HL-60 (cell line): ENCODE measurements at regions not wholly inside any gene's neighbourhood (a gene's known extent, or its start where the extent isn't known, plus 50 kb on each side); places are given as distances from the start of the nearest gene placed in this dataset.

Source experiments
- DNase-seq, 2 experiments: peaks; one replicate each; pipeline ENCODE4 v3.0.0-alpha.2; 2010 to 2020; ENCODE audit warnings: low read depth in 1 of 2, low spot score in 1 of 2
- H3K27ac ChIP-seq: fragments of 250-450 bp; sonication (Bioruptor Pico); replicated peaks from 2 replicates; pipeline ENCODE4 v1.5.1; 2020; ENCODE audit warnings: mild to moderate bottlenecking, moderate library complexity
- H3K27me3 ChIP-seq: fragments of 250-450 bp; sonication (Bioruptor Pico); 2 replicates; pipeline ENCODE4 v1.5.1; 2021; ENCODE audit warnings: mild to moderate bottlenecking, moderate library complexity; ENCODE audit not compliant: insufficient read depth, poor library complexity, severe bottlenecking
- H3K4me3 ChIP-seq: replicated peaks from 2 replicates; pipeline ENCODE4 v1.5.1; 2011; ENCODE audit warnings: mild to moderate bottlenecking, control low read depth, low read length; ENCODE audit not compliant: insufficient read depth
- GABPA ChIP-seq: IDR thresholded peaks from 2 replicates; pipeline ENCODE4 v1.6.1; 2012; ENCODE audit warnings: low read depth
- POLR2AphosphoS5 ChIP-seq: IDR thresholded peaks from 2 replicates; pipeline ENCODE4 v1.6.1; 2012; ENCODE audit warnings: low read depth
- SPI1 ChIP-seq: IDR thresholded peaks from 2 replicates; pipeline ENCODE4 v1.6.1; 2012; ENCODE audit warnings: low read depth, mild to moderate bottlenecking, borderline replicate concordance
- TF ChIP-seq, protein P1 (sequence below): IDR thresholded peaks from 2 replicates; pipeline ENCODE4 v1.6.1; 2012; ENCODE audit warnings: low read depth; ENCODE audit not compliant: insufficient replicate concordance
- TF ChIP-seq, protein P2 (sequence below): IDR thresholded peaks from one replicate; pipeline ENCODE4 v1.5.1; 2011; ENCODE audit warnings: low read length, control low read depth, inconsistent platforms; ENCODE audit not compliant: insufficient read depth

DNA sequence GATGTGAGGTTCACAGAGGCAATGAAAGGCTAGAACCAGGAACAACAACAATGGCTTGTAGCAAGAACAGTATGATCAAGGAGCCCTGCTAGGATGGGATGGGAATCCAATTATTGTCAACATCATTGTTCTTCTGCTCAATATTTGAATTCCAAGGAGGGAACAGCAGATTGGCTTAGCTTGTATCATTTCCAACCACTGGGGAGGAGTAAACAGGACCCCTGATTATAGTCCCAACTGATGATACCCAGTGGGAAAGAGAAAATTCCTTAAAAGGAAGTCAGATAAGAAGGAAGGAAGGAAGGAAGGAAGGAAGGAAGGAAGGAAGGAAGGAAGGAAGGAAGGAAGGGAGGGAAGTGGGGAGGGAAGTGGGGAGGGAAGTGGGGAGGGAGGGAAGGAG lies 69.5 kb upstream of the ZC3H12C start:
- Histone ChIP-seq H3K27ac (no peak overlapping the region), H3K4me3 (no peak overlapping the region), H3K27me3 (no peaks in the 10 kb centered on the region)
- no peak for DNase-seq
- TF ChIP-seq POLR2AphosphoS5 (no peak), GABPA (no peak), SPI1 (no peak)
- TF ChIP-seq, protein P1, sequence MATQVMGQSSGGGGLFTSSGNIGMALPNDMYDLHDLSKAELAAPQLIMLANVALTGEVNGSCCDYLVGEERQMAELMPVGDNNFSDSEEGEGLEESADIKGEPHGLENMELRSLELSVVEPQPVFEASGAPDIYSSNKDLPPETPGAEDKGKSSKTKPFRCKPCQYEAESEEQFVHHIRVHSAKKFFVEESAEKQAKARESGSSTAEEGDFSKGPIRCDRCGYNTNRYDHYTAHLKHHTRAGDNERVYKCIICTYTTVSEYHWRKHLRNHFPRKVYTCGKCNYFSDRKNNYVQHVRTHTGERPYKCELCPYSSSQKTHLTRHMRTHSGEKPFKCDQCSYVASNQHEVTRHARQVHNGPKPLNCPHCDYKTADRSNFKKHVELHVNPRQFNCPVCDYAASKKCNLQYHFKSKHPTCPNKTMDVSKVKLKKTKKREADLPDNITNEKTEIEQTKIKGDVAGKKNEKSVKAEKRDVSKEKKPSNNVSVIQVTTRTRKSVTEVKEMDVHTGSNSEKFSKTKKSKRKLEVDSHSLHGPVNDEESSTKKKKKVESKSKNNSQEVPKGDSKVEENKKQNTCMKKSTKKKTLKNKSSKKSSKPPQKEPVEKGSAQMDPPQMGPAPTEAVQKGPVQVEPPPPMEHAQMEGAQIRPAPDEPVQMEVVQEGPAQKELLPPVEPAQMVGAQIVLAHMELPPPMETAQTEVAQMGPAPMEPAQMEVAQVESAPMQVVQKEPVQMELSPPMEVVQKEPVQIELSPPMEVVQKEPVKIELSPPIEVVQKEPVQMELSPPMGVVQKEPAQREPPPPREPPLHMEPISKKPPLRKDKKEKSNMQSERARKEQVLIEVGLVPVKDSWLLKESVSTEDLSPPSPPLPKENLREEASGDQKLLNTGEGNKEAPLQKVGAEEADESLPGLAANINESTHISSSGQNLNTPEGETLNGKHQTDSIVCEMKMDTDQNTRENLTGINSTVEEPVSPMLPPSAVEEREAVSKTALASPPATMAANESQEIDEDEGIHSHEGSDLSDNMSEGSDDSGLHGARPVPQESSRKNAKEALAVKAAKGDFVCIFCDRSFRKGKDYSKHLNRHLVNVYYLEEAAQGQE: no peak

DNA sequence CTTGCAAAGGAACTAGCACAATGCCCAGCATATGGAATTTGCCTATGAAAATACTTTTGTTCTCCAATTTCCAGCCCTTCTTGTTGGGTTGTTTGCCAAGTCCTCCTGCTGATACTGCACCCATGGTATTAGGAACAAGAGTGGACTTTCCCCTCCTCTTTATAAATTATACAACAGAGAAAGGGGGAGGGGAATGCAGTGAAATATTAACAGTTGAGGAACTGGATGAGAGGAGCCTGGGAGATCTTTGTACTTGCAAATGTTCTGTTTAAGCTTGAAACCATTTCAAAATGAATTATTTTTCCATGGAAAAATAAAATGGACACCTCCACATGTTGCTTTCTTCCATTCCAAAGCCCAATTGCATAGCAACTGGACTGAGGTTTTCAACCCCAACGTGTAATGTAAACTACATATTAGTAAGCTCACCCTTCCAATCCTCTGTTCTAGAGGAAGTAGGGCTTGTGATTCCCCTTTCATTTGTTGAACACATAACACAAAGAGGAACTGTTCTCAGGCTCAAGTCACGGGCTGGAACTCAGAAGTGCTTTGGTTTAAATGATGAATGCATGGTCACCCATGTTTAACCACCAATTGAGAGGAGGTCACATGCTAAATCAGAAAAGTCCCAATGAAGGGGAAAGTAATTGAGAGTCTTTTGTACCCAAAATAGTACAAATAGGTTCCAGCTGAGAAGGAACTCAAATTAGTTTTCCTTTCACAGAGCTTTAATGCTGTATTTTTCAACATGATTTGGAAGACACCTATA lies 66.2 kb upstream of the ZC3H12C start:
- no peak overlapping the region for H3K4me3 ChIP-seq

DNA sequence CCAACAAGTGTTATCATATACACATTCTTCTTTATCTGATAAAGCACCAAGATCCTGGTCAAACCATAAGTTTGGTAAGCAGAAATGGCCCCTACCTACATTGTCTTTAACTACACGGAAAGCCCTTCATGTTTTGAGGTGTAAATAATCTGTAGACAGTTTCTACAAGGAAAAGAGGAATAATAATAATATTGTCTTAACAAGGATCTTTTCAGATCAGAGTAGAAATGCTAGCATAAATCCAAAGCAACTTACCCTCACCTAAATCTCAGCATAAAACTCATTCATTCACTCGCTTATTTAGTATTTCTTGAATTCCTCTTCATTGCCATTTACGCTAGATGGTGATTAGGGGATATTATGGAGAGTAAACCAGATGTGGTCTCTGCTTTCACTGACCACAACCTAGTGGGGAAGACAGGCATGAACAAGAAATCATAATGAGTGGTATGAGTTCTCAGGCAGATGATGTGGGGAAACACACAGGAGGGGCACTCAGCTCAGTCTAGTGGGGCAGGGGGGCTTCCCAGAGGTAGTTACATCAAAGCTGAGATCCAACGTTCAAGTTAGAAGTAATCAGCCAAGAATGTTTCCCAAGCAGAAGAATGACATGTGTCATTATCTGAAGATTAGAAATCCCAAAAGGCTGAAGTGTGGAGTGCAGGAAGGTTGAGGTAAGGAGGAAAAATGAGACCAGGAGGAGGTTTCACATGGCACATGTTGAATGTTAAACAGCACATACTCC lies 65.4 kb upstream of the ZC3H12C start:
- Histone ChIP-seq H3K27me3 (no peaks in the 10 kb centered on the region), H3K27ac (no peak overlapping the region), H3K4me3 (no peak overlapping the region)
- TF ChIP-seq GABPA (no peak), SPI1 (no peak), POLR2AphosphoS5 (no peak)
- TF ChIP-seq, protein P1: no peak
- TF ChIP-seq, protein P2, sequence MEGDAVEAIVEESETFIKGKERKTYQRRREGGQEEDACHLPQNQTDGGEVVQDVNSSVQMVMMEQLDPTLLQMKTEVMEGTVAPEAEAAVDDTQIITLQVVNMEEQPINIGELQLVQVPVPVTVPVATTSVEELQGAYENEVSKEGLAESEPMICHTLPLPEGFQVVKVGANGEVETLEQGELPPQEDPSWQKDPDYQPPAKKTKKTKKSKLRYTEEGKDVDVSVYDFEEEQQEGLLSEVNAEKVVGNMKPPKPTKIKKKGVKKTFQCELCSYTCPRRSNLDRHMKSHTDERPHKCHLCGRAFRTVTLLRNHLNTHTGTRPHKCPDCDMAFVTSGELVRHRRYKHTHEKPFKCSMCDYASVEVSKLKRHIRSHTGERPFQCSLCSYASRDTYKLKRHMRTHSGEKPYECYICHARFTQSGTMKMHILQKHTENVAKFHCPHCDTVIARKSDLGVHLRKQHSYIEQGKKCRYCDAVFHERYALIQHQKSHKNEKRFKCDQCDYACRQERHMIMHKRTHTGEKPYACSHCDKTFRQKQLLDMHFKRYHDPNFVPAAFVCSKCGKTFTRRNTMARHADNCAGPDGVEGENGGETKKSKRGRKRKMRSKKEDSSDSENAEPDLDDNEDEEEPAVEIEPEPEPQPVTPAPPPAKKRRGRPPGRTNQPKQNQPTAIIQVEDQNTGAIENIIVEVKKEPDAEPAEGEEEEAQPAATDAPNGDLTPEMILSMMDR: no peak
- DNase-seq: no peak

More for the DNA sequence above, 66.2 kb upstream of the ZC3H12C start:
- peak; percentile 18 to 39 for DNase-seq
- H3K27ac ChIP-seq: no peak overlapping the region
- H3K27me3 ChIP-seq: no peaks in the 10 kb centered on the region
- TF ChIP-seq GABPA: no peak
- peak; percentile 87 for TF ChIP-seq SPI1

DNA sequence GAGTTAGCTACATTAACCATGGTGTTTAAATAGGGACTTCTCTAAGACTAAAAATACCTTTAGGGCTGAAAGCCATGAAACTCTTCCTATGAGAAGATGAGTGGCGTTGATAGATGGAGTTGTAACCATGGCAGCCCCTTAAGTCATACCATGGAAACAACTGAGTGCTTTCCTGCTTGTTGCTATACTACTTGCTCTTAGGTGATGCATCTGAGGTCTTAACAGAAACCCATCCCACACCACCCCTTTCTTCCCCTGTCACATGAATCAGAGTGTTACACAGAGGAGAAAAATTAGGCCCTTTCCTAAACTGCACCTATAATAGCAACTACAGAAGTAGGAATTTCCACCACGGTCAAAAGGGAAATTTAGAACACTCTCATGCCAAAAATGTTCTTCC lies 64.3 kb upstream of the ZC3H12C start:
- TF ChIP-seq SPI1 (no peak), GABPA (no peak)
- TF ChIP-seq, protein P1: no peak
- Histone ChIP-seq H3K27me3 (no peaks in the 10 kb centered on the region), H3K27ac (no peak overlapping the region), H3K4me3 (no peak overlapping the region)
- no peak for DNase-seq
